Esophagus muscularis mucosa (tissue), 4 donors: ENCODE measurements at regions not wholly inside any gene's neighbourhood (a gene's known extent, or its start where the extent isn't known, plus 50 kb on each side); places are given as distances from the start of the nearest gene placed in this dataset.

Source experiments
- EP300 ChIP-seq: sonication (generic); formaldehyde crosslinking; IDR thresholded peaks from one replicate; pipeline ENCODE4 v1.6.1; 2017; ENCODE audit warnings: antibody characterized with exemption
- POLR2A ChIP-seq: fragments of 450-650 bp; IDR thresholded peaks from one replicate; pipeline ENCODE4 v1.6.1; 2017; ENCODE audit warnings: antibody characterized with exemption, moderate library complexity, mild to moderate bottlenecking, low read depth
- POLR2AphosphoS5 ChIP-seq, 2 donors: sonication (generic); formaldehyde crosslinking; IDR thresholded peaks; one replicate each; pipeline ENCODE4 v1.6.1; 2017; ENCODE audit warnings: antibody characterized with exemption in 2 of 2
- TF ChIP-seq, protein P1 (sequence below), 3 experiments: fragments of 200-600 bp in 2 of 3; fragments of 450-650 bp in 1 of 3; sonication (generic) in 2 of 3; IDR thresholded peaks; one replicate each; pipeline ENCODE4 v1.5.1; 2017 to 2019; ENCODE audit warnings: antibody characterized with exemption in 3 of 3, mild to moderate bottlenecking in 2 of 3, moderate library complexity in 1 of 3

DNA sequence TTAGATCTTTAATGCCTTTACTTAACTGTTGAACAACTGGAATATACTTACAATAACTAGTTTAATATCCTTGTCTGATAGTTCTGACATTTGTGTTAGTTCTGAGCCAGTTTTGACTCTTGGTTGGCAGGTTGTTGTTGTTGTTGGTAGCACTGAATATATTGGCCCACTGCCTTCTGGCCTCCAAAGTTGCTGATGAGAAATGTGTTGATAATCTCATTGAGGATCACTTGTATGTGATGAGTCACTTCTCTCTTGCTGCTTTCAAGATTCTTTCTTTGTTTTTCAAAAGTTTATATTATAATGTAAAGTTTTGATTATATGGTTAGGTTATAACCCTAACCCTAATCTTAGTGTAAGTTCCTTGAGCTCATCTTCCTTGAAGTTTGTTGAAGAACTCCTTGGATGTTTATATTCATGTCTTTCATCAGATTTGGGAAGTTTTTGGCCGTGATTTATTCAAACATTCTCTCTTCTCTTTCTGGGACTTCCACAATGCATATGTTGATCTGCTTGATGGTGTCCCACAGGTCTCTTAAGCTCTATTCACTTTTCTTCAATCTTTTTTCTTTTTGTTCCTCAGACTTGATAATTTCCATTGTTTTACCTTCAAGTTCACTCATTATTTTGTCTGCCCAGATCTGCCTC is 149.7 kb downstream of the FGF18 start:
- TF ChIP-seq, protein P1, sequence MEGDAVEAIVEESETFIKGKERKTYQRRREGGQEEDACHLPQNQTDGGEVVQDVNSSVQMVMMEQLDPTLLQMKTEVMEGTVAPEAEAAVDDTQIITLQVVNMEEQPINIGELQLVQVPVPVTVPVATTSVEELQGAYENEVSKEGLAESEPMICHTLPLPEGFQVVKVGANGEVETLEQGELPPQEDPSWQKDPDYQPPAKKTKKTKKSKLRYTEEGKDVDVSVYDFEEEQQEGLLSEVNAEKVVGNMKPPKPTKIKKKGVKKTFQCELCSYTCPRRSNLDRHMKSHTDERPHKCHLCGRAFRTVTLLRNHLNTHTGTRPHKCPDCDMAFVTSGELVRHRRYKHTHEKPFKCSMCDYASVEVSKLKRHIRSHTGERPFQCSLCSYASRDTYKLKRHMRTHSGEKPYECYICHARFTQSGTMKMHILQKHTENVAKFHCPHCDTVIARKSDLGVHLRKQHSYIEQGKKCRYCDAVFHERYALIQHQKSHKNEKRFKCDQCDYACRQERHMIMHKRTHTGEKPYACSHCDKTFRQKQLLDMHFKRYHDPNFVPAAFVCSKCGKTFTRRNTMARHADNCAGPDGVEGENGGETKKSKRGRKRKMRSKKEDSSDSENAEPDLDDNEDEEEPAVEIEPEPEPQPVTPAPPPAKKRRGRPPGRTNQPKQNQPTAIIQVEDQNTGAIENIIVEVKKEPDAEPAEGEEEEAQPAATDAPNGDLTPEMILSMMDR (IDR thresholded peaks at IDR 0.05), result no peak
- TF ChIP-seq POLR2AphosphoS5 (IDR thresholded peaks at IDR 0.05), result no peak
- no peak for TF ChIP-seq POLR2A
- TF ChIP-seq EP300, result no peak
